ENCODE measurements at regions not wholly inside any gene's neighbourhood (a gene's known extent, or its start where the extent isn't known, plus 50 kb on each side); places are given as distances from the start of the nearest gene placed in this dataset.

DNA sequence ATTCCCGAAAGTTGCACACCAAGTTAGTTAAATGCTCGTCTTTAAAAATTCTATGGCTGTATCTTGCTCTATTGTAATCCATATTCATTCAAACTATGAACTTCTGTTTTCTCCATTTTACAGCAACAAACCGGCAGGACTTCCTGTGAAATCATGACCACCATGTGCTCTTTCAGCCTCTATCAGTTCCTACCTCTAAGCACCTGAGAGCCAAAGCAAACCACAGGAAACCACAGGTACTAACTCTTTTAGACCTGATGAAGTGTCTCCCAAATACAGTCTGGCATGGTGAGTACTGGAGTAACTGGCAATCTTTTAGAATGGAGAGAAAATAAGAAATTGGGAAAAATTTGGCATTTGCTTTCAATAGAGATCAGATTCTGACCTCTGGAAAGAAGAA, 186.5 kb upstream of the SLITRK3 start:
- TF ChIP-seq PKNOX1 (IDR thresholded peaks at IDR 0.05) = no peak
- no peak for TF ChIP-seq FOXA1 (IDR thresholded peaks at IDR 0.05)
- TF ChIP-seq LEF1 (IDR thresholded peaks at IDR 0.05; ENCODE audit: borderline replicate concordance) = no peak
- TF ChIP-seq SP1 (IDR thresholded peaks at IDR 0.05) = no peak
- no peak for TF ChIP-seq ELF4 (IDR thresholded peaks at IDR 0.05)
- no peak for TF ChIP-seq SUZ12 (IDR thresholded peaks at IDR 0.05)
- no peak for TF ChIP-seq BHLHE40 (IDR thresholded peaks at IDR 0.05; ENCODE audit: borderline replicate concordance)
- no peak for TF ChIP-seq NFRKB (IDR thresholded peaks at IDR 0.05)

Measured in HEK293T (cell line).